Glomerular endothelial cell (primary cell): ENCODE measurements at regions not wholly inside any gene's neighbourhood (a gene's known extent, or its start where the extent isn't known, plus 50 kb on each side); places are given as distances from the start of the nearest gene placed in this dataset.
"Not testable (repeated sequence)": the region's sequence is repeated elsewhere in the genome, so short reads cannot be mapped to it uniquely, and the experiment has no call there.

Source experiments
- DNase-seq: peaks from one replicate; pipeline ENCODE4 v3.0.0-alpha.2; 2011; ENCODE audit warnings: low read depth, low spot score; ENCODE audit errors: extremely low read depth

GRCh38 chr14:27205036-27205435, 607.2 kb upstream of the NOVA1 start:
- DNase-seq, result no peak

GRCh38 chr14:27211741-27212140, 613.9 kb upstream of the NOVA1 start:
- DNase-seq, result no peak

GRCh38 chr14:27222671-27223070, 624.8 kb upstream of the NOVA1 start:
- DNase-seq, result no peak

GRCh38 chr14:27223906-27224305, 626.1 kb upstream of the NOVA1 start:
- no peak for DNase-seq

- no peak for DNase-seq
These were observed 630.2 kb upstream of the NOVA1 start for GRCh38 chr14:27228053-27228452.

- no peak for DNase-seq
These were observed 636.5 kb upstream of the NOVA1 start for GRCh38 chr14:27234331-27234730.

GRCh38 chr14:27236601-27237000, 638.8 kb upstream of the NOVA1 start:
- DNase-seq, result no peak

GRCh38 chr14:27242874-27243273, 645.0 kb upstream of the NOVA1 start:
- DNase-seq, result no peak

- no peak for DNase-seq
These were observed 645.5 kb upstream of the NOVA1 start for GRCh38 chr14:27243365-27243764.

- DNase-seq, result no peak
These were observed 648.1 kb upstream of the NOVA1 start for GRCh38 chr14:27245947-27246346.

GRCh38 chr14:27253966-27254365, 656.1 kb upstream of the NOVA1 start:
- DNase-seq, result no peak

GRCh38 chr14:27256805-27257204, 659.0 kb upstream of the NOVA1 start:
- DNase-seq, result no peak

- no peak for DNase-seq
These were observed 670.0 kb upstream of the NOVA1 start for GRCh38 chr14:27267876-27268275.

GRCh38 chr14:27270716-27271115, 672.9 kb upstream of the NOVA1 start:
- DNase-seq, result no peak

- no peak for DNase-seq
These were observed 680.5 kb upstream of the NOVA1 start for GRCh38 chr14:27278341-27278740.

- no peak for DNase-seq
These were observed 707.7 kb upstream of the NOVA1 start for GRCh38 chr14:27305441-27305945.

- not testable (repeated sequence) for DNase-seq
These were observed 714.9 kb upstream of the NOVA1 start for GRCh38 chr14:27312730-27313129.

GRCh38 chr14:27314231-27314630, 716.4 kb upstream of the NOVA1 start:
- no peak for DNase-seq

- DNase-seq, result no peak
These were observed 717.6 kb upstream of the NOVA1 start for GRCh38 chr14:27315477-27315876.

- no peak for DNase-seq
These were observed 718.1 kb upstream of the NOVA1 start for GRCh38 chr14:27315947-27316346.

- no peak for DNase-seq
These were observed 721.1 kb upstream of the NOVA1 start for GRCh38 chr14:27318774-27319420.

- no peak for DNase-seq
These were observed 722.4 kb upstream of the NOVA1 start for GRCh38 chr14:27320261-27320660.

GRCh38 chr14:27327095-27327494, 729.3 kb upstream of the NOVA1 start:
- DNase-seq, result no peak
